KMS-11 (cell line): ENCODE measurements at regions not wholly inside any gene's neighbourhood (a gene's known extent, or its start where the extent isn't known, plus 50 kb on each side); places are given as distances from the start of the nearest gene placed in this dataset.

ENCODE experiments used
- H2AFZ ChIP-seq: fragments of 200-600 bp; sonication (generic); 2 replicates; pipeline ENCODE4 v1.6.1; 2016; ENCODE audit warnings: antibody characterized with exemption, mixed run types, low read depth
- H3K27ac ChIP-seq: fragments of 200-600 bp; sonication (generic); 2 replicates; pipeline ENCODE4 v1.6.1; 2016; ENCODE audit warnings: mild to moderate bottlenecking, mixed run types
- H3K27me3 ChIP-seq: fragments of 200-600 bp; sonication (generic); 2 replicates; pipeline ENCODE4 v1.6.1; 2017; ENCODE audit warnings: mild to moderate bottlenecking, low read depth, mixed run types, moderate library complexity; ENCODE audit not compliant: insufficient read depth
- H3K36me3 ChIP-seq: fragments of 200-600 bp; sonication (generic); 2 replicates; pipeline ENCODE4 v1.6.1; 2017; ENCODE audit warnings: mild to moderate bottlenecking, mixed run types; ENCODE audit not compliant: insufficient read depth
- H3K4me1 ChIP-seq: fragments of 200-600 bp; sonication (generic); 2 replicates; pipeline ENCODE4 v1.6.1; 2016; ENCODE audit warnings: mild to moderate bottlenecking, low read depth, mixed run types; ENCODE audit not compliant: poor library complexity, severe bottlenecking
- H3K4me2 ChIP-seq: fragments of 200-600 bp; sonication (generic); 2 replicates; pipeline ENCODE4 v1.7.0; 2016; ENCODE audit warnings: mild to moderate bottlenecking, mixed run types
- H3K4me3 ChIP-seq: fragments of 200-600 bp; sonication (generic); IDR thresholded peaks from 2 replicates; pipeline ENCODE4 v1.6.1; 2017; ENCODE audit warnings: low read depth, low read length, mixed read lengths; ENCODE audit not compliant: insufficient read depth
- H3K79me2 ChIP-seq: fragments of 200-600 bp; sonication (generic); 2 replicates; pipeline ENCODE4 v1.6.1; 2016; ENCODE audit warnings: low read depth, mixed run types; ENCODE audit not compliant: insufficient read depth
- H3K9ac ChIP-seq: fragments of 200-600 bp; sonication (generic); 2 replicates; pipeline ENCODE4 v1.6.1; 2016; ENCODE audit warnings: mild to moderate bottlenecking, mixed run types
- H4K20me1 ChIP-seq: fragments of 200-600 bp; sonication (generic); 2 replicates; pipeline ENCODE4 v1.6.1; 2016; ENCODE audit warnings: mild to moderate bottlenecking, mixed run types; ENCODE audit not compliant: insufficient read depth
- TF ChIP-seq, protein P1 (sequence below): fragments of 200-600 bp; sonication (generic); conservative IDR thresholded peaks from 2 replicates; pipeline ENCODE4 v1.6.1; 2017; ENCODE audit warnings: low read depth, mild to moderate bottlenecking, antibody characterized with exemption, low read length, moderate library complexity, mixed read lengths

DNA sequence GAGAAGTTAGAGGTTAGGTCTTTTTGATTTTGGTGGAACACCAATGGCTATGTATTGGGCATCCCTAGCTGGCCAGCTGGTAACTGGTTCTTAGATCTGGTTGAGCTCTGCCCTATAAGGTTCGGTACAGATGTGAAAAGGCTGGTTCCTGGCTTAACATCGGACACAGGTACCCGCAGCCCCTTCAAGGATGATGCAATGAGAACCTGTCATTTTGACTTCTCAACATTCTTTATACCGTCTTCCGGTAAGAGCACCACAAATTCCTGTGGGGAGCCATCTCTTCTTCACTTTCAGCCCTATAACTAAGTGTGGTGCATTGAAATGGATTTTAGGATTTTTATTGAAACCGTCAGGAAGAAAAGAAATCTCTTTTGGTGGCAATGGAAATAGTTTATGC lies 222.8 kb downstream of the ADAMTS9 start:
- TF ChIP-seq, protein P1, sequence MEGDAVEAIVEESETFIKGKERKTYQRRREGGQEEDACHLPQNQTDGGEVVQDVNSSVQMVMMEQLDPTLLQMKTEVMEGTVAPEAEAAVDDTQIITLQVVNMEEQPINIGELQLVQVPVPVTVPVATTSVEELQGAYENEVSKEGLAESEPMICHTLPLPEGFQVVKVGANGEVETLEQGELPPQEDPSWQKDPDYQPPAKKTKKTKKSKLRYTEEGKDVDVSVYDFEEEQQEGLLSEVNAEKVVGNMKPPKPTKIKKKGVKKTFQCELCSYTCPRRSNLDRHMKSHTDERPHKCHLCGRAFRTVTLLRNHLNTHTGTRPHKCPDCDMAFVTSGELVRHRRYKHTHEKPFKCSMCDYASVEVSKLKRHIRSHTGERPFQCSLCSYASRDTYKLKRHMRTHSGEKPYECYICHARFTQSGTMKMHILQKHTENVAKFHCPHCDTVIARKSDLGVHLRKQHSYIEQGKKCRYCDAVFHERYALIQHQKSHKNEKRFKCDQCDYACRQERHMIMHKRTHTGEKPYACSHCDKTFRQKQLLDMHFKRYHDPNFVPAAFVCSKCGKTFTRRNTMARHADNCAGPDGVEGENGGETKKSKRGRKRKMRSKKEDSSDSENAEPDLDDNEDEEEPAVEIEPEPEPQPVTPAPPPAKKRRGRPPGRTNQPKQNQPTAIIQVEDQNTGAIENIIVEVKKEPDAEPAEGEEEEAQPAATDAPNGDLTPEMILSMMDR: no peak
- Histone ChIP-seq H3K27me3 (no peaks in the 10 kb centered on the region), H3K4me1 (no peaks in the 10 kb centered on the region), H3K4me3 (no peak overlapping the region), H3K4me2 (no peak overlapping the region), H4K20me1 (no peaks in the 10 kb centered on the region), H2AFZ (no peak overlapping the region), H3K27ac (no peak overlapping the region), H3K36me3 (no peaks in the 10 kb centered on the region), H3K79me2 (no peaks in the 10 kb centered on the region), H3K9ac (no peak overlapping the region)

- no peak overlapping the region for H2AFZ ChIP-seq
- no peaks in the 10 kb centered on the region for H3K4me1 ChIP-seq
- H3K27ac ChIP-seq: no peak overlapping the region
- H3K36me3 ChIP-seq: no peaks in the 10 kb centered on the region
- TF ChIP-seq, protein P1: no peak
- H3K9ac ChIP-seq: no peak overlapping the region
- no peaks in the 10 kb centered on the region for H4K20me1 ChIP-seq
- no peak overlapping the region for H3K4me3 ChIP-seq
- no peaks in the 10 kb centered on the region for H3K27me3 ChIP-seq
- no peak overlapping the region for H3K4me2 ChIP-seq
- no peaks in the 10 kb centered on the region for H3K79me2 ChIP-seq
Observed at GRCh38 chr3:64463981-64464380, 223.8 kb downstream of the ADAMTS9 start.

DNA sequence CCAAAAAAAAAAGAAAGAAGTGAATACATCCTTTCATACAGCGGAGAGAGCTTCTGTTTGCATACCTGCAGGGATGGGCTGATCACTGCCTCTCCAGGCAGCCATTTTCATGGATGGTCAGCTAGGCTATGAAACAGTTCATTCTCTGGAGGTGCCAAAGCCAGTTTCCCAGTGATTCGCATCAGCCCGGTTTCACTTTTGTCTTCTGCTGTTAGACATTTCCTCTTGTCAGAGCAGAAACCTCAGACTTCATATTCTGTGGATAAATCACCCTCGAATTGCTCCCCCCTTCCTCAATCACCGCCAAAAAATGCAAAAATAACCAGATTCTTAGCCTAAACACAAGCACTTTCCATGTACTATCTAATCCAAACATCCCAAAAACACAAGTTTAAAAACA lies 225.6 kb downstream of the ADAMTS9 start:
- TF ChIP-seq, protein P1: no peak
- H3K9ac ChIP-seq: no peak overlapping the region
- H3K27ac ChIP-seq: no peak overlapping the region
- no peak overlapping the region for H3K4me3 ChIP-seq
- no peak overlapping the region for H2AFZ ChIP-seq
- H4K20me1 ChIP-seq: no peaks in the 10 kb centered on the region
- no peaks in the 10 kb centered on the region for H3K79me2 ChIP-seq
- H3K36me3 ChIP-seq: no peaks in the 10 kb centered on the region
- no peaks in the 10 kb centered on the region for H3K27me3 ChIP-seq
- H3K4me2 ChIP-seq: no peak overlapping the region
- no peaks in the 10 kb centered on the region for H3K4me1 ChIP-seq

- Histone ChIP-seq H3K36me3 (no peaks in the 10 kb centered on the region), H3K79me2 (no peaks in the 10 kb centered on the region), H3K4me1 (no peaks in the 10 kb centered on the region), H3K27ac (no peak overlapping the region), H4K20me1 (no peaks in the 10 kb centered on the region), H3K9ac (no peak overlapping the region), H3K4me3 (no peak overlapping the region), H3K4me2 (no peak overlapping the region), H2AFZ (no peak overlapping the region), H3K27me3 (no peaks in the 10 kb centered on the region)
- TF ChIP-seq, protein P1: no peak
Observed at GRCh38 chr3:64460877-64461276, 226.9 kb downstream of the ADAMTS9 start.
